ENCODE measurements at regions not wholly inside any gene's neighbourhood (a gene's known extent, or its start where the extent isn't known, plus 50 kb on each side); places are given as distances from the start of the nearest gene placed in this dataset.

DNA sequence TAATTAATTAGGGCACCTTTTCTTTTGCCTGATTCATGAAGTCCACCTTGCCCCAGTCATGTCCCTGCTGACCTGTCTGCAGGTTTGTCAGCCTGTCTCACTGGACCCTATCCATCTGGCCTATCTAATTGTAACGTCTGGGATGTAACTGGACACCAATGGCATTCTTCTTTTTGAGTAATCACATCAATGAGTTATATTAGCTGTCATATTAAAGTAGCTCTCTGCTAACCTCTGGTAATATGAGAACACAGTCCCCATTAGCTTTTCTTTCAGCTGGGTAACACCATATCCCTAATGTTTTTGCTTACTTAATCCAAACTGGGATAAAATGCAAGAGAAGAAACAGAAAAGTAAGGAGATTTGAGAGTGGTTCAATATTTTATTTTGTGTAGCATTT lies 166.2 kb upstream of the VEPH1 start:
- no peaks in the 10 kb centered on the region for H3F3A ChIP-seq (ENCODE audit: insufficient read depth, low read length, poor library complexity, severe bottlenecking)
- no peaks in the 10 kb centered on the region for H3K27me3 ChIP-seq (ENCODE audit: insufficient read depth, low read depth, low read length)
- H4K20me1 ChIP-seq (ENCODE audit: insufficient read depth) = no peaks in the 10 kb centered on the region
- H2AFZ ChIP-seq (ENCODE audit: low read depth, low read length) = no peak overlapping the region
- H3K4me2 ChIP-seq (ENCODE audit: low read length) = no peak overlapping the region
- no peak overlapping the region for H3K9ac ChIP-seq (ENCODE audit: low read length)
- no peaks in the 10 kb centered on the region for H3K79me2 ChIP-seq (replicated peaks; ENCODE audit: insufficient read depth, low read length)
- no peaks in the 10 kb centered on the region for H3K9me3 ChIP-seq (ENCODE audit: low read length)
- no peak for TF ChIP-seq POLR2AphosphoS5 (IDR thresholded peaks at IDR 0.05)
- TF ChIP-seq MXI1 (conservative IDR thresholded peaks at IDR 0.05; ENCODE audit: poor library complexity, severe bottlenecking) = no peak
- no peak for TF ChIP-seq SMC3 (conservative IDR thresholded peaks at IDR 0.05; ENCODE audit: poor library complexity)
- TF ChIP-seq, protein P1, sequence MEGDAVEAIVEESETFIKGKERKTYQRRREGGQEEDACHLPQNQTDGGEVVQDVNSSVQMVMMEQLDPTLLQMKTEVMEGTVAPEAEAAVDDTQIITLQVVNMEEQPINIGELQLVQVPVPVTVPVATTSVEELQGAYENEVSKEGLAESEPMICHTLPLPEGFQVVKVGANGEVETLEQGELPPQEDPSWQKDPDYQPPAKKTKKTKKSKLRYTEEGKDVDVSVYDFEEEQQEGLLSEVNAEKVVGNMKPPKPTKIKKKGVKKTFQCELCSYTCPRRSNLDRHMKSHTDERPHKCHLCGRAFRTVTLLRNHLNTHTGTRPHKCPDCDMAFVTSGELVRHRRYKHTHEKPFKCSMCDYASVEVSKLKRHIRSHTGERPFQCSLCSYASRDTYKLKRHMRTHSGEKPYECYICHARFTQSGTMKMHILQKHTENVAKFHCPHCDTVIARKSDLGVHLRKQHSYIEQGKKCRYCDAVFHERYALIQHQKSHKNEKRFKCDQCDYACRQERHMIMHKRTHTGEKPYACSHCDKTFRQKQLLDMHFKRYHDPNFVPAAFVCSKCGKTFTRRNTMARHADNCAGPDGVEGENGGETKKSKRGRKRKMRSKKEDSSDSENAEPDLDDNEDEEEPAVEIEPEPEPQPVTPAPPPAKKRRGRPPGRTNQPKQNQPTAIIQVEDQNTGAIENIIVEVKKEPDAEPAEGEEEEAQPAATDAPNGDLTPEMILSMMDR (IDR thresholded peaks at IDR 0.05; ENCODE audit: poor library complexity, severe bottlenecking) = no peak
- no peak for TF ChIP-seq RAD21 (conservative IDR thresholded peaks at IDR 0.05)
- TF ChIP-seq EZH2 (IDR thresholded peaks at IDR 0.05; ENCODE audit: borderline replicate concordance, insufficient read depth, low read length, poor library complexity, severe bottlenecking) = no peak
- TF ChIP-seq EP300 (conservative IDR thresholded peaks at IDR 0.05; ENCODE audit: poor library complexity, severe bottlenecking) = no peak
- TF ChIP-seq TAF1 (IDR thresholded peaks at IDR 0.05; ENCODE audit: low read depth) = no peak
- H3K9me2 ChIP-seq (ENCODE audit: insufficient read depth, low read length) = no peaks in the 10 kb centered on the region
- H3K36me3 ChIP-seq (ENCODE audit: insufficient read depth, low read length) = no peaks in the 10 kb centered on the region
- no peak overlapping the region for H3K27ac ChIP-seq (ENCODE audit: low read length)
- no peak overlapping the region for H3K4me3 ChIP-seq (ENCODE audit: low read length)

DNA sequence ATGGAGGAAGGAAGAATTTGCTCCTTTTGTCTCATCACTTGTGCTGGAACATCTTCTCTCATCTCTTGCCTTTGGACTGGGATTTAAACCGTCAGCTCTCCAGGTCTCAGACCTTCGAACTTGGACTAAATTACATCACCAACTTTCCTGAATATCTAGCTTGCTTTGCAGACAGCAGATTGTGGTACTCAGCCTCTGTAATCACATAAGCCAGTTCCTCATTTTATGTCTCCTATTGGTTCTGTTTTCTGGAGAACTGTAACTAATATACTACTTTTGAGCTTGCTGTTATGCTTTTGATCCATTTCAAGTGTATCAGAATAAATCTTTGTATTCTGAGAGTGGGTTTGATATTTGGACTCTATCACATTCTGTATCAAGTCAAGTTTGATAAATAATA lies 164.3 kb upstream of the VEPH1 start:
- Histone ChIP-seq H2AFZ (ENCODE audit: low read depth, low read length) (no peak overlapping the region), H3K36me3 (ENCODE audit: insufficient read depth, low read length) (no peaks in the 10 kb centered on the region), H4K20me1 (ENCODE audit: insufficient read depth) (no peaks in the 10 kb centered on the region), H3K27me3 (ENCODE audit: insufficient read depth, low read depth, low read length) (no peaks in the 10 kb centered on the region), H3K9me3 (ENCODE audit: low read length) (no peaks in the 10 kb centered on the region), H3K4me2 (ENCODE audit: low read length) (no peak overlapping the region), H3F3A (ENCODE audit: insufficient read depth, low read length, poor library complexity, severe bottlenecking) (no peaks in the 10 kb centered on the region), H3K9ac (ENCODE audit: low read length) (no peak overlapping the region), H3K4me3 (ENCODE audit: low read length) (no peak overlapping the region), H3K79me2 (replicated peaks; ENCODE audit: insufficient read depth, low read length) (no peaks in the 10 kb centered on the region), H3K27ac (ENCODE audit: low read length) (no peak overlapping the region), H3K9me2 (ENCODE audit: insufficient read depth, low read length) (no peaks in the 10 kb centered on the region)
- no peak for TF ChIP-seq RAD21 (conservative IDR thresholded peaks at IDR 0.05)

DNA sequence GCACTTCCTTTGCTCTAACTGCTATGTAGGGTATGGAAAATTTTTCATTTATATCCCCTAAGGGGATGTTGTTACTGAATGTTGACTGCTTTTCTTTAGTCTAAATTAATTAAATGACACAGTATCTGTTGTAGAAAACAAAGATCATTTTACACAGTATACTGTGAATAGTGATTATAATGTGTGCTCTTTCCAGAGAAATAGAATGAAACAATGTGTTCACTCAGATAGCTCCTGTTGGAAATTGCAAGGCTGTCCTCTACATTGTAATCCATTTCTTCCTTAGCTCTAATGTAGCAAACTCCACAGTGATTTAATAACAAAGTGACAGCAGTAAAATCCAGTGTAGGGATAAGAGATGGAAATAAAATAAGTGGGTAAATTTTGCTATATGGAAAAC lies 159.0 kb upstream of the VEPH1 start:
- Histone ChIP-seq H3K4me3 (ENCODE audit: low read length) (no peak overlapping the region), H3K79me2 (replicated peaks; ENCODE audit: insufficient read depth, low read length) (no peaks in the 10 kb centered on the region)

More for the DNA sequence above, 159.0 kb upstream of the VEPH1 start:
- Histone ChIP-seq H3F3A (ENCODE audit: insufficient read depth, low read length, poor library complexity, severe bottlenecking) (no peaks in the 10 kb centered on the region), H3K27me3 (ENCODE audit: insufficient read depth, low read depth, low read length) (no peaks in the 10 kb centered on the region), H3K4me2 (ENCODE audit: low read length) (no peak overlapping the region), H3K9ac (ENCODE audit: low read length) (no peak overlapping the region), H2AFZ (ENCODE audit: low read depth, low read length) (no peak overlapping the region), H3K9me3 (ENCODE audit: low read length) (no peaks in the 10 kb centered on the region), H3K9me2 (ENCODE audit: insufficient read depth, low read length) (no peaks in the 10 kb centered on the region), H3K27ac (ENCODE audit: low read length) (no peak overlapping the region), H3K36me3 (ENCODE audit: insufficient read depth, low read length) (no peaks in the 10 kb centered on the region), H4K20me1 (ENCODE audit: insufficient read depth) (no peaks in the 10 kb centered on the region)
- no peak for TF ChIP-seq EP300 (conservative IDR thresholded peaks at IDR 0.05; ENCODE audit: poor library complexity, severe bottlenecking)
- TF ChIP-seq TAF1 (IDR thresholded peaks at IDR 0.05; ENCODE audit: low read depth) = no peak
- no peak for TF ChIP-seq POLR2AphosphoS5 (IDR thresholded peaks at IDR 0.05)
- TF ChIP-seq, protein P2, sequence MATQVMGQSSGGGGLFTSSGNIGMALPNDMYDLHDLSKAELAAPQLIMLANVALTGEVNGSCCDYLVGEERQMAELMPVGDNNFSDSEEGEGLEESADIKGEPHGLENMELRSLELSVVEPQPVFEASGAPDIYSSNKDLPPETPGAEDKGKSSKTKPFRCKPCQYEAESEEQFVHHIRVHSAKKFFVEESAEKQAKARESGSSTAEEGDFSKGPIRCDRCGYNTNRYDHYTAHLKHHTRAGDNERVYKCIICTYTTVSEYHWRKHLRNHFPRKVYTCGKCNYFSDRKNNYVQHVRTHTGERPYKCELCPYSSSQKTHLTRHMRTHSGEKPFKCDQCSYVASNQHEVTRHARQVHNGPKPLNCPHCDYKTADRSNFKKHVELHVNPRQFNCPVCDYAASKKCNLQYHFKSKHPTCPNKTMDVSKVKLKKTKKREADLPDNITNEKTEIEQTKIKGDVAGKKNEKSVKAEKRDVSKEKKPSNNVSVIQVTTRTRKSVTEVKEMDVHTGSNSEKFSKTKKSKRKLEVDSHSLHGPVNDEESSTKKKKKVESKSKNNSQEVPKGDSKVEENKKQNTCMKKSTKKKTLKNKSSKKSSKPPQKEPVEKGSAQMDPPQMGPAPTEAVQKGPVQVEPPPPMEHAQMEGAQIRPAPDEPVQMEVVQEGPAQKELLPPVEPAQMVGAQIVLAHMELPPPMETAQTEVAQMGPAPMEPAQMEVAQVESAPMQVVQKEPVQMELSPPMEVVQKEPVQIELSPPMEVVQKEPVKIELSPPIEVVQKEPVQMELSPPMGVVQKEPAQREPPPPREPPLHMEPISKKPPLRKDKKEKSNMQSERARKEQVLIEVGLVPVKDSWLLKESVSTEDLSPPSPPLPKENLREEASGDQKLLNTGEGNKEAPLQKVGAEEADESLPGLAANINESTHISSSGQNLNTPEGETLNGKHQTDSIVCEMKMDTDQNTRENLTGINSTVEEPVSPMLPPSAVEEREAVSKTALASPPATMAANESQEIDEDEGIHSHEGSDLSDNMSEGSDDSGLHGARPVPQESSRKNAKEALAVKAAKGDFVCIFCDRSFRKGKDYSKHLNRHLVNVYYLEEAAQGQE (IDR thresholded peaks at IDR 0.05; ENCODE audit: borderline replicate concordance) = no peak
- no peak for TF ChIP-seq SMC3 (conservative IDR thresholded peaks at IDR 0.05; ENCODE audit: poor library complexity)
- no peak for TF ChIP-seq EZH2 (IDR thresholded peaks at IDR 0.05; ENCODE audit: borderline replicate concordance, insufficient read depth, low read length, poor library complexity, severe bottlenecking)
- TF ChIP-seq RAD21 (conservative IDR thresholded peaks at IDR 0.05) = no peak
- TF ChIP-seq, protein P1 (IDR thresholded peaks at IDR 0.05; ENCODE audit: poor library complexity, severe bottlenecking) = no peak
